GM12872 (cell line): ENCODE measurements at regions not wholly inside any gene's neighbourhood (a gene's known extent, or its start where the extent isn't known, plus 50 kb on each side); places are given as distances from the start of the nearest gene placed in this dataset.

Source experiments
- CTCF ChIP-seq: IDR thresholded peaks from 3 replicates; pipeline ENCODE4 v1.5.1; 2011; ENCODE audit warnings: low read depth, mild to moderate bottlenecking, low read length, moderate library complexity; ENCODE audit not compliant: insufficient read depth

GRCh38 chr11:69227271-69227670 lies 66.7 kb upstream of the MYEOV start:
- TF ChIP-seq CTCF = no peak

- no peak for TF ChIP-seq CTCF
Measured at GRCh38 chr11:69229511-69229910, 64.4 kb upstream of the MYEOV start.

GRCh38 chr11:69230856-69231425 lies 63.0 kb upstream of the MYEOV start:
- no peak for TF ChIP-seq CTCF

- TF ChIP-seq CTCF = no peak
Measured at GRCh38 chr11:69231466-69232018, 62.4 kb upstream of the MYEOV start.

- TF ChIP-seq CTCF = no peak
Measured at GRCh38 chr11:69232821-69233743, 60.9 kb upstream of the MYEOV start.

- TF ChIP-seq CTCF = no peak
Measured at GRCh38 chr11:69233744-69234570, 60.0 kb upstream of the MYEOV start.
